ENCODE measurements at regions not wholly inside any gene's neighbourhood (a gene's known extent, or its start where the extent isn't known, plus 50 kb on each side); places are given as distances from the start of the nearest gene placed in this dataset.

- Histone ChIP-seq H3K9me1 (ENCODE audit: insufficient read depth, low read length) (no peaks in the 10 kb centered on the region), H3K4me3 (ENCODE audit: insufficient read depth, low read depth, low read length) (no peak overlapping the region), H3K4me1 (ENCODE audit: control insufficient read depth, insufficient read depth, low read length) (no peaks in the 10 kb centered on the region), H2BK5ac (ENCODE audit: low read depth, low read length, poor library complexity, severe bottlenecking) (no peak overlapping the region), H2BK120ac (ENCODE audit: low read depth, low read length) (no peak overlapping the region), H2AK9ac (replicated peaks; ENCODE audit: low read depth, low read length, poor library complexity) (no peak overlapping the region), H3K9me3 (ENCODE audit: control insufficient read depth, insufficient read depth, low read length) (no peaks in the 10 kb centered on the region), H3K27me3 (ENCODE audit: control insufficient read depth, insufficient read depth, low read length) (no peaks in the 10 kb centered on the region), H2BK20ac (ENCODE audit: low read depth, low read length) (no peak overlapping the region), H3K14ac (replicated peaks; ENCODE audit: low read depth, low read length) (no peak overlapping the region), H2BK15ac (ENCODE audit: low read depth, low read length) (no peak overlapping the region), H3K56ac (ENCODE audit: extremely low read depth, insufficient read depth, low read length) (no peak overlapping the region), H3K18ac (ENCODE audit: low read depth, low read length) (no peak overlapping the region), H4K91ac (ENCODE audit: insufficient read depth, low read depth, low read length) (no peak overlapping the region), H3K4me2 (ENCODE audit: low read depth, low read length) (no peak overlapping the region), H3K79me1 (ENCODE audit: low read depth in 1 of 2, low read length in 2 of 2) (no peaks in the 10 kb centered on the region), H3K27ac (ENCODE audit: insufficient read depth, low read length) (no peak overlapping the region), H2AFZ (replicated peaks; ENCODE audit: low read length, poor library complexity) (no peak overlapping the region), H4K8ac (ENCODE audit: low read depth in 2 of 2, low read length in 2 of 2) (no peak overlapping the region), H2AK5ac (ENCODE audit: low read depth, low read length) (no peak overlapping the region), H3K9ac (ENCODE audit: low read depth, low read length) (no peak overlapping the region), H4K20me1 (ENCODE audit: insufficient read depth, low read length) (no peaks in the 10 kb centered on the region), H3K36me3 (ENCODE audit: control insufficient read depth, insufficient read depth, low read length) (no peaks in the 10 kb centered on the region), H4K5ac (ENCODE audit: low read depth, low read length) (no peak overlapping the region), H3K4ac (ENCODE audit: low read depth, low read length) (no peak overlapping the region), H3K23ac (ENCODE audit: low read depth, low read length) (no peak overlapping the region)
- 76% methylated on average over 3 of the region's 4 CpGs; no CpG with 5 or more reads in 1 of the 2 experiments for WGBS, 2 experiments (ENCODE audit: extremely low coverage in 2 of 2, insufficient read length in 1 of 2)
- intact Hi-C loops (cut with micrococcal nuclease) (no loop called here), dilution Hi-C loops (cut with HindIII; ENCODE audit: low sequenced_read_pairs, unreplicated experiment) (no loop called here), in situ Hi-C loops (cut with MboI; ENCODE audit: low sequenced_read_pairs) (no loop called here)
- ATAC-seq (ENCODE audit: low read depth) (no peak), DNase-seq (no peak)
- TF ChIP-seq, protein P1, sequence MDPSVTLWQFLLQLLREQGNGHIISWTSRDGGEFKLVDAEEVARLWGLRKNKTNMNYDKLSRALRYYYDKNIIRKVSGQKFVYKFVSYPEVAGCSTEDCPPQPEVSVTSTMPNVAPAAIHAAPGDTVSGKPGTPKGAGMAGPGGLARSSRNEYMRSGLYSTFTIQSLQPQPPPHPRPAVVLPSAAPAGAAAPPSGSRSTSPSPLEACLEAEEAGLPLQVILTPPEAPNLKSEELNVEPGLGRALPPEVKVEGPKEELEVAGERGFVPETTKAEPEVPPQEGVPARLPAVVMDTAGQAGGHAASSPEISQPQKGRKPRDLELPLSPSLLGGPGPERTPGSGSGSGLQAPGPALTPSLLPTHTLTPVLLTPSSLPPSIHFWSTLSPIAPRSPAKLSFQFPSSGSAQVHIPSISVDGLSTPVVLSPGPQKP (IDR thresholded peaks at IDR 0.05; ENCODE audit: borderline replicate concordance, low read depth, low read length) = no peak
- TF ChIP-seq CHD1 (IDR thresholded peaks at IDR 0.05; ENCODE audit: low read depth, low read length) = no peak
- no peak for TF ChIP-seq USF2 (IDR thresholded peaks at IDR 0.05; ENCODE audit: low read depth, low read length)
- no peak for TF ChIP-seq RCOR1 (IDR thresholded peaks at IDR 0.05; ENCODE audit: insufficient replicate concordance, low read length)
- TF ChIP-seq CTCF (conservative IDR thresholded peaks at IDR 0.05; ENCODE audit: low read depth, low read length) = no peak
- TF ChIP-seq POLR2A (IDR thresholded peaks at IDR 0.05; ENCODE audit: low read depth, low read length) = no peak
- TF ChIP-seq NFE2L2 (IDR thresholded peaks at IDR 0.05; ENCODE audit: low read depth, low read length) = no peak
- TF ChIP-seq RFX5 (IDR thresholded peaks at IDR 0.05; ENCODE audit: low read depth, low read length) = no peak
- POLR2A ChIA-PET (ENCODE audit: unreplicated experiment) = no interaction called here
- CTCF ChIA-PET = no interaction called here
- BruUV-seq (replicated peaks) = no TSS peak
Observed at GRCh38 chr14:62470935-62471334, 574.3 kb downstream of the KCNH5 start.

Measured in IMR-90 (cell line).